RWPE2 (cell line): ENCODE measurements at regions not wholly inside any gene's neighbourhood (a gene's known extent, or its start where the extent isn't known, plus 50 kb on each side); places are given as distances from the start of the nearest gene placed in this dataset.
A peak's percentile ranks its signal among the peaks of the same experiment; 100 is the strongest.
"Not testable (repeated sequence)": the region's sequence is repeated elsewhere in the genome, so short reads cannot be mapped to it uniquely, and the experiment has no call there.

Experiments
- ATAC-seq: fragments of 200-7000 bp; cut with Tn5 transposase; 3 replicates; pipeline ENCODE4 v1.9.1; 2021; ENCODE audit warnings: low read depth
- DNase-seq: peaks from one replicate; pipeline ENCODE4 v3.0.0-alpha.2; 2020; ENCODE audit warnings: low spot score
- H3K27ac ChIP-seq: fragments of 450-650 bp; 2 replicates; pipeline ENCODE4 v1.5.1; 2017; ENCODE audit warnings: mild to moderate bottlenecking; ENCODE audit not compliant: poor library complexity, severe bottlenecking
- H3K27me3 ChIP-seq: fragments of 250-450 bp; sonication (Bioruptor Pico); 2 replicates; pipeline ENCODE4 v1.5.1; 2021; ENCODE audit warnings: mild to moderate bottlenecking, moderate library complexity; ENCODE audit not compliant: insufficient read depth, poor library complexity, severe bottlenecking
- H3K36me3 ChIP-seq: fragments of 250-450 bp; sonication (Bioruptor Pico); 2 replicates; pipeline ENCODE4 v1.5.1; 2020; ENCODE audit warnings: low read depth, mild to moderate bottlenecking, moderate library complexity
- H3K4me1 ChIP-seq: fragments of 250-450 bp; sonication (Bioruptor Pico); 2 replicates; pipeline ENCODE4 v1.5.1; 2021; ENCODE audit warnings: mild to moderate bottlenecking, moderate library complexity; ENCODE audit not compliant: insufficient read depth, poor library complexity, severe bottlenecking
- H3K4me3 ChIP-seq: fragments of 250-450 bp; sonication (Bioruptor Pico); 2 replicates; pipeline ENCODE4 v1.5.1; 2021; ENCODE audit warnings: mild to moderate bottlenecking, moderate library complexity; ENCODE audit not compliant: severe bottlenecking
- H3K9me3 ChIP-seq: fragments of 250-450 bp; sonication (Bioruptor Pico); 2 replicates; pipeline ENCODE4 v1.5.1; 2021; ENCODE audit warnings: mild to moderate bottlenecking, moderate library complexity; ENCODE audit not compliant: severe bottlenecking
- TF ChIP-seq, protein P1 (sequence below): fragments of 450-650 bp; IDR thresholded peaks from one replicate; pipeline ENCODE4 v1.5.1; 2017; ENCODE audit warnings: mild to moderate bottlenecking, moderate library complexity; ENCODE audit not compliant: poor library complexity, severe bottlenecking

DNA sequence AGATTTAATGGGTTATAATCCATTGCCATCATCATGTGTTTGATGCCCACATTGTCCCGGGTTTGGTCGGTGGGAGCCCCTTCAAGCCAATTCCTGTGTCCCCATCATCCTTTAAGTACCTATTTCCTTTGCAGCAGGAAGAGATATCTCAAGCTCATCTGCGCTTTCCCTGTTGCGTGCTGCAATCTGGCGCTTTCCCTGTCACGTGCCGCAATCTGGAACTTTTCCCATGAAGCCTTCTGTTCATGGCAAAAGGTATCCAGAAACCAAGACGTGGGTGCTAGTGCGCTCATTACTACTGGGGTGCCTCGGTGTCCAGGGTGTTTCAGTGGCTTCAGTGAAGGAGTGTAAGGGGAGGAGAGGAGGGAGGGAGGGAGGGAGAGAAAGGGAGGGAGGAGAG, 174.6 kb upstream of the ZNF469 start:
- H3K27me3 ChIP-seq = no peaks in the 10 kb centered on the region
- no peaks in the 10 kb centered on the region for H3K36me3 ChIP-seq
- TF ChIP-seq, protein P1, sequence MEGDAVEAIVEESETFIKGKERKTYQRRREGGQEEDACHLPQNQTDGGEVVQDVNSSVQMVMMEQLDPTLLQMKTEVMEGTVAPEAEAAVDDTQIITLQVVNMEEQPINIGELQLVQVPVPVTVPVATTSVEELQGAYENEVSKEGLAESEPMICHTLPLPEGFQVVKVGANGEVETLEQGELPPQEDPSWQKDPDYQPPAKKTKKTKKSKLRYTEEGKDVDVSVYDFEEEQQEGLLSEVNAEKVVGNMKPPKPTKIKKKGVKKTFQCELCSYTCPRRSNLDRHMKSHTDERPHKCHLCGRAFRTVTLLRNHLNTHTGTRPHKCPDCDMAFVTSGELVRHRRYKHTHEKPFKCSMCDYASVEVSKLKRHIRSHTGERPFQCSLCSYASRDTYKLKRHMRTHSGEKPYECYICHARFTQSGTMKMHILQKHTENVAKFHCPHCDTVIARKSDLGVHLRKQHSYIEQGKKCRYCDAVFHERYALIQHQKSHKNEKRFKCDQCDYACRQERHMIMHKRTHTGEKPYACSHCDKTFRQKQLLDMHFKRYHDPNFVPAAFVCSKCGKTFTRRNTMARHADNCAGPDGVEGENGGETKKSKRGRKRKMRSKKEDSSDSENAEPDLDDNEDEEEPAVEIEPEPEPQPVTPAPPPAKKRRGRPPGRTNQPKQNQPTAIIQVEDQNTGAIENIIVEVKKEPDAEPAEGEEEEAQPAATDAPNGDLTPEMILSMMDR = no peak
- no peak overlapping the region for H3K4me3 ChIP-seq
- H3K9me3 ChIP-seq = no peaks in the 10 kb centered on the region
- H3K27ac ChIP-seq = no peak overlapping the region
- H3K4me1 ChIP-seq = no peaks in the 10 kb centered on the region
- ATAC-seq = no peak
- no peak for DNase-seq

DNA sequence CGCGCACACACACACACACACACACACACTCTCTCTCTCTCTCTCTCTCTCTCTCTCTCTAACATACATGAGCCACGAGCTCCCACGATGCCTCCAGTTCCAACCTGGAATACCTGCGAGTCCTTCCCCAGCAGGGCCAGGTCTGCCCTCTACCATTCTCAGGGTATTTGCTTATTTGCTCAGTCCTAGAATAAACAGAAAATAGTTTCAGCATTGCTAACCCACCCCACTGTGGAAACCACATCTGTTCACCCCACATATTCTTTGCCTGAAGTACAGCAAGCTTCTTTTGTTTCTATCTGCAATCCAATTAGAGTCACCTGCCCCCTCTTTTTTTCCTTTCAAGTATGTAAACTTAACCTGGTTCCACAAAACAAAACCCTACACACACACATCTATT, 174.0 kb upstream of the ZNF469 start:
- ATAC-seq = peak; percentile 70
- not testable (repeated sequence) for H3K4me1 ChIP-seq, H3K9me3 ChIP-seq, H3K36me3 ChIP-seq, H3K4me3 ChIP-seq, H3K27me3 ChIP-seq, H3K27ac ChIP-seq, DNase-seq

DNA sequence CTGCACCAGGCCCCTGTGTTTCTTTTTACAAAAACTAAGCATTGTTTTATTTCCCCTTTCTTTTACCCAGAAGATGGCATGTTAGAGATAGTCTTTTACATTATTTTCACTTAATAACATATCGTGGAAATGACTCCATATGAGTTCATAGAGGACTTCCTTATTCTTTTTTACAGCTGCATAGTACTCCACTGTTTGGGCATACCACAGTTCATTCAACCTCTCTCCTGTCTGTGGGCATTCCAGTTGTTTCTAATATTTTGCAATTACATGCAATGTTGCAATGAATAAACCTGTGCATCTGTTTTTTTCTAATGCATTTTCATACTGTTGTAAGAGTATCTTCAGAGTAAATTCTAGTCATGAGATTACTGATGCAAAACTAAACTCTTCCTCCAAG, 173.2 kb upstream of the ZNF469 start:
- not testable (repeated sequence) for H3K27ac ChIP-seq, H3K9me3 ChIP-seq, H3K36me3 ChIP-seq, H3K27me3 ChIP-seq, ATAC-seq, H3K4me3 ChIP-seq, DNase-seq, H3K4me1 ChIP-seq

DNA sequence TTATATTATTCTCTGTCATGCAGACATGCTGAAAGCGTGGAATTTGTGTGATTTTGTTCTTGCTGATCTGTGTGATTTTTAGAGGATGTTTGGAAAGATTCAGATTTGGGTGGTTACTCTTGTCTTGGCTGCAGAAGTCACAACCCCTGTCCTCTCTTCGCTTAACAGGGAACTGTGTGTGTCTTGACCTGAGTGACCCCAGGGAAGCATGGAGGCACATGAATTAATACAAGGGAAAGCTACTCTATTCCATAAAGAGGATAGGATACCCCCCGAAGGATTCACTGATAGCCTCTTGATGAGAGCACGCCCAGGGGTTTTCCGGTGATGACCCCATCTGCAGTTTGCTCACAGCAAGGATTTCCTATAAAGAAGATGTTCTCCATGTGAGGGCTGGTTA, 168.8 kb upstream of the ZNF469 start:
- H3K4me1 ChIP-seq, H3K36me3 ChIP-seq, H3K27ac ChIP-seq, DNase-seq, H3K9me3 ChIP-seq, ATAC-seq, H3K27me3 ChIP-seq, H3K4me3 ChIP-seq: not testable (repeated sequence)

DNA sequence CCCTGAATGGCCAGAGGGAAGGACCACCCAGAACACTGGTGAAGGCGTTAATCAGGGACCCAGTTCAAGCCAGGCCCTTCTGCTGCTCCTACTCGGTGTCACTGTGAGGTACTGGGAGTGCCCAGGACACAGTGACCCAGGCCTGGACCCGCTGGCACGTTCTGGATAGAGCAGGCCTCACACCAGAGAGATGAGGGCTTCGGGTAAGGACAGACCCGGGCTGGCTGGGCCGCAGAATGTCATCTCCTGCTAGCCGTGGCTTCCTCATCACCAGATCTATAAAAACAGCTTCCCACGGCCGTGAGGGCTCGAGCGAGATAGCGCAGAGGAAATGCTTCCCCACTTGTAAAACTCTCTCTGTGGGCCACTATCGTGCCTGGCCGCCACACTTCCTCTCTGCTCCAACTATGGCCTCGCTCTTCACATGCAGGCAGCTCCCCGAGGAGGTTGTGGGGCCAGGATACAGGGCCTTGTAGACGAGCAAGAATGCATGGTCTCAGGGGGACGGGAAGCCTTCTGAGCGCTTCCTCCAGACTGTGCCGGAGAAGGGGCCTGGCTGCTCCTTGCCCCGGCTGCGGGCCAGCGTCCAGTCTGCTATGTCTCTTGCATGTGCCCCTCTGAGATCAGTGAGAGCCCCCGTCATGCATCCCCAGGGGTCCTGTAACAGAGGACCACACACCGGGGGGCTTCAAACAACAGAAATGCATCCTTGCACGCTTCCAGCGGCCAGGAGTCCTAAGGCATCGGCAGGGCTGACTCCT, 161.6 kb upstream of the ZNF469 start:
- ATAC-seq, H3K9me3 ChIP-seq, H3K4me3 ChIP-seq, H3K27ac ChIP-seq, H3K27me3 ChIP-seq, H3K36me3 ChIP-seq, H3K4me1 ChIP-seq: not testable (repeated sequence)
- DNase-seq = peak; percentile 49

DNA sequence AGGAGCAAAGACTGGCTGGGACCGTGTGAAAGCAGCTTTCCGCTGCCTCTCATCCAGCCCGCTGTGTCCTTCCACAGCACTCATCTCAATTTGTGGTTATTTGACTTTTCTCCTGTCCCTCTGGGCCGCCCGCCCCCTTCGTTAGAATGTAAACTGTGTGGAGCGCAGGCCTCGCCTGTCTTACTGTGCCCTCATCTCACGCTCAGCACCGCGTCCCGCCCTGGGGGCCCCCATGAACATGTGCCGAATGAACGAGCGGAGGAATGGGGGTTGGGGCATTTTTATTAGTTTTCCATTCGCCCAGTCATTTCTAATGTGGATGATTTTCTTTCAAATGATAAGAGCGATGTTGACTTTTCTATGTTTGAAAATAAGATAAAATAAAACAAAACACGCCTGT, 159.1 kb upstream of the ZNF469 start:
- H3K4me3 ChIP-seq, H3K36me3 ChIP-seq, H3K27ac ChIP-seq, H3K9me3 ChIP-seq, H3K27me3 ChIP-seq, ATAC-seq, H3K4me1 ChIP-seq: not testable (repeated sequence)
- peak; percentile 37 for DNase-seq

DNA sequence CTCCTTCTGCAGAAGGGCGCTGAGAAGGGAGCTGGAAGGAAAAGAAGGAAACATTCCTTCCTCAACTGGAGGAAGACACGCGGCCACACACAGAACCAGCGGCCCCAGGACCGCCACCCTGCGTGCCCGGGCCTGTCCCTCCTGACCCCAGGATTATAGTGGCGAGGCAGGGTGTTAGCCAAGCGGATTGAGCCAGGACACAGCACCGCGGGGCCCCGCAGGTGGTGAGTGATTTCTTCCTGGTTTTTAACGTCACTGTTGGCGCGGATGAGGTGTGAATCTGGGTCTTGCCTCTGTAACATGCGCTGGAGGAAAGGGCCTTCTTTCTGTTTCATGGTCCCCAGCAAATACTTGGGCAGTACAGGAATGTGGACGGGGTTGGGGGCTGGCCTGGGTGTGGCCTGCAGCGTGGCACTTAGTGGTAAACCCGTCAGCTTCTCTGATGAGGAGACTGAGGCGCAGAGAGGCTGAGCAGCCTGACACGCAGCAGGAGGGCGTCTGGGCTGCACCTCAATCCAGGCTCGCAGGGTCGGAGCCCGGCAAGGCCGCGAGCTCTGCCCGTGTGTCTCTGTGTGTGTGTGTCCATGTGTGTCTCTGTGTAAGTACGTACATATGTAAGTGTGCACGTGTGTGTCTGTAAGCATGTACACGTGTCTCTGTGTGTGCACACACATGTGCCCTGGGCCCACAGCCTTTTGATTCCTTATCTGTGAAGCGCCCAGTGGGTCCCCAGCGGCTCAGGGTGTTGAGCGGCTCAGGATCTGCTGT, 158.4 kb upstream of the ZNF469 start:
- not testable (repeated sequence) for H3K27me3 ChIP-seq, H3K4me3 ChIP-seq, H3K36me3 ChIP-seq, H3K27ac ChIP-seq, DNase-seq, H3K9me3 ChIP-seq, H3K4me1 ChIP-seq, ATAC-seq

DNA sequence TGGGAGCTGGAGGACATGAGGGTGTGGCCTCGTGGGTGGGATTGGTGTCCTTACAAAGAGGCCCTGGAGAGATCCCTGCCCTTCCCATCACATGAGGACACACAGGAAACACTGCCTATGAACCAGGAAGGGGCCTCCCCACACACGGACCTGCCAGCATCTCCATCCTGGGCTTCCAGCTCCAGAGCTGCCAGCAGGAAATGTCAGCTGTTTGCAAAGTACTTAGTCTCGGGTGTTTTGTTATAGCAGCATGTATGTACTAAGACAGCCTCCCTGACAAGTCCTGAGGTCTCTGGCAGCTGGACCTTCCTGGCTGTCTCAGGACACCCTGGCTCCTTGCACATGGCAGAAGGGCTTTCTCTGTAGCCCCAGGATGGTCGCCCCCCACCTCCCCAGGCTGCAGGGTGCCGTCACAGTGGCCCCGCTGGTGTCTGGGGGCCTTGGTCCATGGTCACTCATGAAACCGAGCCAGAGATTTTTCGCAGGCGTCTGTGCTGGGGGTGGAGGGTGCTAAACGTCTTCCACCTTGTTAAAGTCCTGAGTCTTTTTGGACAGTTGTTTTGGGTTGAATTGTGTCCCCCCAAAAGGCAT, 157.0 kb upstream of the ZNF469 start:
- H3K9me3 ChIP-seq, H3K27me3 ChIP-seq, ATAC-seq, H3K4me3 ChIP-seq, DNase-seq, H3K4me1 ChIP-seq, H3K36me3 ChIP-seq, H3K27ac ChIP-seq: not testable (repeated sequence)

DNA sequence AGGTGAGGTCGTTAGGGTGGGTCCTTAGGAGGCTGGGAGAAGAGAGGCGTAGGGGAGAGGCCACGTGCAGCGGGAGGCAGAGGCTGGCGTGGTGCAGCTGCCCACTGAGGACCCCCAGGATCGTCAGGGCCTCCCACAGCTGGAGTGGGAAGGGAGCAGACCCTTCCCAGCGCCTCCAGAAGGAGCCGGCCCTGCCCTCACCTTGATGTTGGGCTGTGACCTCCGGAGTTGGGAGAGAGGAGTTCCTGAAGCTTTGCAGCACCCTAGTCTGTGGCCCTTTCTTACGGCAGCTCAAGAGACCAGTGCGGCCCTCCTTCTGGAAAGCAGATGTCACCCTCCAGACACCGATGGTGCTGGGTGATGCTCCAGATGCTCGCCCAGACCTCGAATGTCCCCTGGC, 156.5 kb upstream of the ZNF469 start:
- not testable (repeated sequence) for DNase-seq, H3K27ac ChIP-seq, H3K27me3 ChIP-seq, H3K9me3 ChIP-seq, H3K36me3 ChIP-seq, H3K4me1 ChIP-seq, ATAC-seq, H3K4me3 ChIP-seq

DNA sequence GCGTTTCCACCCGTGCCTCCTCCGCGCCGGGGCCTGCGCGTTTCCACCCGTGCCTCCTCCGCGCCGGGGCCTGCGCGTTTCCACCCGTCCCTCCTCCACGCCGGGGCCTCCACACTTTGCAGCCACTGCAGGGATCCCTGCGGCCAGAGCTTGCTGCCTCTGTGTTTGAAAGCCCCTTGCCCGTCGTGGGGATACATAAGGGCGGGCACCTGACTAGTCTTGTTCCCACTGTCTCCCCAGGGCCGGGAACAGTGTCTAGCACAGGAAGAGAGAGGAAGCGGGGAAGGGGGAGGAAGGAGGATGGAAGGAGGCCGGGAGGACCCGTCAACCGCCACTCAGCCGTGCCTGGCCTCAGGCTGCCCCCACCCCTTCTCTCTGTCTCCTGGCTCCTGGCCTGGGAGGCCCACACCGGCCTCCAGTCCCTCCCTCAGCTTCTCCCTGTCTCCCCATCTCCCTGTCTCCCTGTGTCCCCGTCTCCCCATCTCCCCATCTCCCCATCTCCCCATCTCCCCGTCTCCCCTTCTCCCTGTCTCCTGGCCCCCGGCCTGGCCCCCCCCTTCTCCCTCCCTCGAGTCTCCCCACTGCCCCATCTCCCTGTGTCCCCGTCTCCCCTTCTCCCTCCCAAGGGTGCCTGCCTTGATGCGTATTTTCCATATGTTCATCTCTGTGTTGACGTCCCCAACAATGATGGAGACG, 155.6 kb upstream of the ZNF469 start:
- not testable (repeated sequence) for H3K36me3 ChIP-seq, H3K4me3 ChIP-seq, H3K9me3 ChIP-seq, H3K27me3 ChIP-seq, ATAC-seq, H3K4me1 ChIP-seq, H3K27ac ChIP-seq, DNase-seq
